Mesendoderm (in vitro differentiated cells): ENCODE measurements at regions not wholly inside any gene's neighbourhood (a gene's known extent, or its start where the extent isn't known, plus 50 kb on each side); places are given as distances from the start of the nearest gene placed in this dataset.
"Not testable (repeated sequence)": the region's sequence is repeated elsewhere in the genome, so short reads cannot be mapped to it uniquely, and the experiment has no call there.

Experiments used
- DNase-seq: peaks from one replicate; pipeline ENCODE4 v3.0.0; 2013
- H2AK5ac ChIP-seq: 2 replicates; pipeline ENCODE4 v1.6.1; 2013; ENCODE audit warnings: low read length, inconsistent platforms
- H2BK120ac ChIP-seq: 2 replicates; pipeline ENCODE4 v1.6.1; 2013; ENCODE audit warnings: low read depth, mild to moderate bottlenecking, low read length, moderate library complexity, mixed read lengths
- H2BK15ac ChIP-seq: replicated peaks from 2 replicates; pipeline ENCODE4 v1.6.1; 2013; ENCODE audit warnings: low read depth, mild to moderate bottlenecking, moderate library complexity
- H2BK5ac ChIP-seq: 2 replicates; pipeline ENCODE4 v1.6.1; 2013; ENCODE audit warnings: low read length, inconsistent platforms
- H3K18ac ChIP-seq: 2 replicates; pipeline ENCODE4 v1.6.1; 2013; ENCODE audit warnings: mild to moderate bottlenecking, low read length, mixed read lengths
- H3K23ac ChIP-seq: one replicate; pipeline ENCODE4 v1.6.1; 2013; ENCODE audit warnings: low read length
- H3K27ac ChIP-seq: 2 replicates; pipeline ENCODE4 v1.5.1; 2013; ENCODE audit warnings: low read depth, mild to moderate bottlenecking, inconsistent platforms, low read length, moderate library complexity
- H3K27me3 ChIP-seq: 2 replicates; pipeline ENCODE4 v1.6.1; 2013; ENCODE audit warnings: low read length, control low read depth, mild to moderate bottlenecking, inconsistent platforms; ENCODE audit not compliant: insufficient read depth, poor library complexity
- H3K36me3 ChIP-seq: 2 replicates; pipeline ENCODE4 v1.6.1; 2013; ENCODE audit warnings: low read length, inconsistent platforms; ENCODE audit not compliant: control insufficient read depth, insufficient read depth
- H3K4ac ChIP-seq: one replicate; pipeline ENCODE4 v1.6.1; 2013; ENCODE audit warnings: low read depth, mild to moderate bottlenecking, low read length, moderate library complexity
- H3K4me1 ChIP-seq: 2 replicates; pipeline ENCODE4 v1.6.1; 2013; ENCODE audit warnings: low read depth, low read length, inconsistent platforms; ENCODE audit not compliant: control insufficient read depth
- H3K4me2 ChIP-seq: 2 replicates; pipeline ENCODE4 v1.6.1; 2013; ENCODE audit warnings: low read length
- H3K4me3 ChIP-seq: 2 replicates; pipeline ENCODE4 v1.5.1; 2013; ENCODE audit warnings: mild to moderate bottlenecking, low read length
- H3K56ac ChIP-seq: one replicate; pipeline ENCODE4 v1.6.1; 2013; ENCODE audit warnings: low read length
- H3K79me1 ChIP-seq: 2 replicates; pipeline ENCODE4 v1.6.1; 2013; ENCODE audit warnings: low read length, inconsistent platforms
- H3K79me2 ChIP-seq: 2 replicates; pipeline ENCODE4 v1.6.1; 2013; ENCODE audit warnings: mild to moderate bottlenecking, low read length; ENCODE audit not compliant: control insufficient read depth, insufficient read depth
- H3K9ac ChIP-seq: 2 replicates; pipeline ENCODE4 v1.6.1; 2013; ENCODE audit warnings: low read length, inconsistent platforms
- H4K5ac ChIP-seq: one replicate; pipeline ENCODE4 v1.6.1; 2013; ENCODE audit warnings: low read length
- H4K8ac ChIP-seq: one replicate; pipeline ENCODE4 v1.6.1; 2013; ENCODE audit warnings: low read depth, mild to moderate bottlenecking, control low read depth, low read length, moderate library complexity
- WGBS: extraction: QIAGEN DNeasy Blood & Tissue Kit; methylation state at CpG from one replicate; pipeline ENCODE4 v1.1.7; 2013; ENCODE audit warnings: low lambda C conversion rate, missing lambda C conversion rate; ENCODE audit not compliant: insufficient coverage; ENCODE audit errors: extremely low coverage; 5-methylcytosine and 5-hydroxymethylcytosine counted together

GRCh38 chr13:109273326-109273751 lies 513.0 kb downstream of the IRS2 start:
- no CpG with 5 or more reads among the region's 3 CpGs for WGBS
- H3K79me2 ChIP-seq = no peaks in the 10 kb centered on the region
- no peak overlapping the region for H3K4me2 ChIP-seq
- H2BK15ac ChIP-seq = no peak overlapping the region
- DNase-seq = no peak
- no peak overlapping the region for H2BK120ac ChIP-seq
- no peak overlapping the region for H3K4ac ChIP-seq
- H3K23ac ChIP-seq = no peak overlapping the region
- H4K5ac ChIP-seq = no peak overlapping the region
- no peak overlapping the region for H4K8ac ChIP-seq
- H2BK5ac ChIP-seq = no peak overlapping the region
- no peaks in the 10 kb centered on the region for H3K79me1 ChIP-seq
- H2AK5ac ChIP-seq = no peak overlapping the region
- no peak overlapping the region for H3K4me3 ChIP-seq
- H3K27me3 ChIP-seq = no peaks in the 10 kb centered on the region
- H3K18ac ChIP-seq = no peak overlapping the region
- no peak overlapping the region for H3K56ac ChIP-seq
- no peaks in the 10 kb centered on the region for H3K36me3 ChIP-seq
- H3K27ac ChIP-seq = no peak overlapping the region
- no peaks in the 10 kb centered on the region for H3K4me1 ChIP-seq
- no peak overlapping the region for H3K9ac ChIP-seq

GRCh38 chr13:109272595-109273325 lies 513.6 kb downstream of the IRS2 start:
- Histone ChIP-seq H3K27ac (no peak overlapping the region), H3K27me3 (no peaks in the 10 kb centered on the region), H3K4me3 (no peak overlapping the region), H3K23ac (no peak overlapping the region), H2BK5ac (no peak overlapping the region), H4K5ac (no peak overlapping the region), H2BK120ac (no peak overlapping the region), H3K79me1 (no peaks in the 10 kb centered on the region), H3K4me2 (no peak overlapping the region), H3K56ac (no peak overlapping the region), H3K36me3 (no peaks in the 10 kb centered on the region), H2AK5ac (no peak overlapping the region), H3K18ac (no peak overlapping the region), H3K79me2 (no peaks in the 10 kb centered on the region), H3K4ac (no peak overlapping the region), H4K8ac (no peak overlapping the region), H3K9ac (no peak overlapping the region), H3K4me1 (no peaks in the 10 kb centered on the region), H2BK15ac (no peak overlapping the region)
- no peak for DNase-seq
- no CpG with 5 or more reads among the region's 6 CpGs for WGBS

GRCh38 chr13:109271555-109272541 lies 514.5 kb downstream of the IRS2 start:
- Histone ChIP-seq H3K4me1 (no peaks in the 10 kb centered on the region), H3K79me2 (no peaks in the 10 kb centered on the region), H3K36me3 (no peaks in the 10 kb centered on the region), H3K18ac (peak overlapping the region; percentile 88), H2AK5ac (no peak overlapping the region), H2BK15ac (no peak overlapping the region), H3K23ac (no peak overlapping the region), H4K5ac (no peak overlapping the region), H3K56ac (no peak overlapping the region), H4K8ac (no peak overlapping the region), H3K79me1 (no peaks in the 10 kb centered on the region), H3K4me2 (no peak overlapping the region), H3K27me3 (no peaks in the 10 kb centered on the region), H2BK5ac (no peak overlapping the region), H3K4me3 (no peak overlapping the region), H2BK120ac (peak overlapping the region; percentile 96), H3K4ac (no peak overlapping the region), H3K9ac (no peak overlapping the region), H3K27ac (no peak overlapping the region)
- no CpG with 5 or more reads among the region's 7 CpGs for WGBS
- DNase-seq = peak; percentile 45

- peak overlapping the region; percentile 62 for H3K27ac ChIP-seq
- H3K36me3 ChIP-seq = no peaks in the 10 kb centered on the region
- H3K79me1 ChIP-seq = no peaks in the 10 kb centered on the region
- no peak for DNase-seq
- H3K9ac ChIP-seq = no peak overlapping the region
- H2BK120ac ChIP-seq = no peak overlapping the region
- H3K4me1 ChIP-seq = no peaks in the 10 kb centered on the region
- H2AK5ac ChIP-seq = no peak overlapping the region
- H3K23ac ChIP-seq = no peak overlapping the region
- H3K4ac ChIP-seq = no peak overlapping the region
- no CpG with 5 or more reads among the region's 9 CpGs for WGBS
- no peak overlapping the region for H3K4me2 ChIP-seq
- H3K79me2 ChIP-seq = no peaks in the 10 kb centered on the region
- no peak overlapping the region for H3K4me3 ChIP-seq
- H2BK5ac ChIP-seq = peak overlapping the region; percentile 70
- H4K8ac ChIP-seq = no peak overlapping the region
- H3K56ac ChIP-seq = peak overlapping the region; percentile 25
- peak overlapping the region; percentile 8 for H3K18ac ChIP-seq
- H3K27me3 ChIP-seq = no peaks in the 10 kb centered on the region
- H4K5ac ChIP-seq = no peak overlapping the region
- H2BK15ac ChIP-seq = no peak overlapping the region
Measured at GRCh38 chr13:109271061-109271460, 515.3 kb downstream of the IRS2 start.

GRCh38 chr13:109269381-109269780 lies 517.0 kb downstream of the IRS2 start:
- H3K79me2 ChIP-seq, H3K27me3 ChIP-seq, H2BK5ac ChIP-seq, H4K5ac ChIP-seq, H2BK15ac ChIP-seq, H3K56ac ChIP-seq, H3K36me3 ChIP-seq, H3K4ac ChIP-seq, H3K18ac ChIP-seq, H3K9ac ChIP-seq, H4K8ac ChIP-seq, H2AK5ac ChIP-seq, H3K4me1 ChIP-seq, H3K4me3 ChIP-seq, H3K23ac ChIP-seq, H3K27ac ChIP-seq, DNase-seq, H2BK120ac ChIP-seq, H3K79me1 ChIP-seq, H3K4me2 ChIP-seq: not testable (repeated sequence)
- WGBS = no CpG with 5 or more reads among the region's 4 CpGs
